ENCODE measurements at regions not wholly inside any gene's neighbourhood (a gene's known extent, or its start where the extent isn't known, plus 50 kb on each side); places are given as distances from the start of the nearest gene placed in this dataset.

GRCh38 chr2:5304640-5305039 lies 387.5 kb upstream of the SOX11 start:
- no peak for DNase-seq

- DNase-seq, result no peak
Measured at GRCh38 chr2:5315041-5315440, 377.1 kb upstream of the SOX11 start.

- DNase-seq, result peak; percentile 16
Measured at GRCh38 chr2:5315512-5315911, 376.7 kb upstream of the SOX11 start.

GRCh38 chr2:5316001-5316490 lies 376.1 kb upstream of the SOX11 start:
- no peak for DNase-seq

- DNase-seq, result peak; percentile 3
Measured at GRCh38 chr2:5319493-5319892, 372.7 kb upstream of the SOX11 start.

- DNase-seq, result no peak
Measured at GRCh38 chr2:5322396-5322795, 369.8 kb upstream of the SOX11 start.

GRCh38 chr2:5325523-5325922 lies 366.7 kb upstream of the SOX11 start:
- DNase-seq, result no peak

- no peak for DNase-seq
Measured at GRCh38 chr2:5328826-5329225, 363.4 kb upstream of the SOX11 start.

GRCh38 chr2:5329763-5330162 lies 362.4 kb upstream of the SOX11 start:
- DNase-seq, result no peak

- DNase-seq, result no peak
Measured at GRCh38 chr2:5330961-5331360, 361.2 kb upstream of the SOX11 start.

- no peak for DNase-seq
Measured at GRCh38 chr2:5332925-5333324, 359.3 kb upstream of the SOX11 start.

GRCh38 chr2:5339473-5339872 lies 352.7 kb upstream of the SOX11 start:
- DNase-seq, result no peak

- no peak for DNase-seq
Measured at GRCh38 chr2:5343785-5344335, 348.3 kb upstream of the SOX11 start.

- no peak for DNase-seq
Measured at GRCh38 chr2:5352286-5352685, 339.9 kb upstream of the SOX11 start.

GRCh38 chr2:5353565-5353964 lies 338.6 kb upstream of the SOX11 start:
- no peak for DNase-seq

GRCh38 chr2:5359397-5359796 lies 332.8 kb upstream of the SOX11 start:
- no peak for DNase-seq

GRCh38 chr2:5360081-5360480 lies 332.1 kb upstream of the SOX11 start:
- DNase-seq, result no peak

GRCh38 chr2:5364361-5364760 lies 327.8 kb upstream of the SOX11 start:
- DNase-seq, result no peak

GRCh38 chr2:5365871-5366461 lies 326.2 kb upstream of the SOX11 start:
- DNase-seq, result peak; percentile 75

- no peak for DNase-seq
Measured at GRCh38 chr2:5367321-5367720, 324.9 kb upstream of the SOX11 start.

- no peak for DNase-seq
Measured at GRCh38 chr2:5368263-5368662, 323.9 kb upstream of the SOX11 start.

- no peak for DNase-seq
Measured at GRCh38 chr2:5369510-5369909, 322.7 kb upstream of the SOX11 start.

- DNase-seq, result no peak
Measured at GRCh38 chr2:5370158-5370557, 322.0 kb upstream of the SOX11 start.

GRCh38 chr2:5372141-5372540 lies 320.0 kb upstream of the SOX11 start:
- no peak for DNase-seq

GRCh38 chr2:5373200-5373599 lies 319.0 kb upstream of the SOX11 start:
- DNase-seq, result no peak

All from SHP77 treated with DMSO at 0.1 percent for 48 hours (cell line).